ENCODE measurements at regions not wholly inside any gene's neighbourhood (a gene's known extent, or its start where the extent isn't known, plus 50 kb on each side); places are given as distances from the start of the nearest gene placed in this dataset.
"Not testable (repeated sequence)": the region's sequence is repeated elsewhere in the genome, so short reads cannot be mapped to it uniquely, and the experiment has no call there.

DNA sequence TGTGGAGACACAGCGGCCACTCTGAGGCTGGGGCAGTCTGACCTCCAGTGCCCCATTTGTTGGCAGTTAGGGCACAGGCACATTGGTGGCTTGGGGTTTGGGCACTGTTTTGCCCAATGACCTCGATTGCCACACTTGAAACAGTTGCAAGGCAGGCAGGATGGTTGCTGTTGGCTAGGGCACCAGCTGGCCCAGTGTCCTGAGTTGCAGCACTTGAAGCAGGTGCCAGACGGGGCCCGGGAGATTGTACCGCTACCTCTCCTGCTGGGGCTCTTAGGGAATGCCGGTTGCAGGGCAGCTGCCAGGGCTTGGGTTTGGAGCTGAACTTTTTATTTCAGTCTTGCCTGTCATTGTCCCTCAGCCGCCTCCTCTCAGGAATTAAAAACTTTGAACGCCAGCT, 252.2 kb upstream of the HSFY1 start:
- TF ChIP-seq SMARCC2 (IDR thresholded peaks at IDR 0.05); ZNF713 (CRISPR knock-in tag; IDR thresholded peaks at IDR 0.05); SIN3A (IDR thresholded peaks at IDR 0.05; ENCODE audit: borderline replicate concordance, low read depth, low read length): not testable (repeated sequence)

Data from HepG2 (cell line).